Left lung (tissue), 4 donors: ENCODE measurements at regions not wholly inside any gene's neighbourhood (a gene's known extent, or its start where the extent isn't known, plus 50 kb on each side); places are given as distances from the start of the nearest gene placed in this dataset.

Source experiments
- ATAC-seq: fragments of 200-7000 bp; cut with Tn5 transposase; one replicate; pipeline ENCODE4 v1.9.1; 2020; ENCODE audit warnings: moderate library complexity
- DNase-seq, 4 donors: peaks; one replicate each; pipeline ENCODE4 v3.0.0-alpha.2; 2013 to 2020
- H3K27ac ChIP-seq, 2 donors: fragments of 200-600 bp; sonication (generic) in 1 of 2; one replicate each; pipeline versions ENCODE4 v1.5.0 to v1.8.0; 2020 to 2021
- H3K27me3 ChIP-seq, 2 donors: fragments of 200-600 bp; sonication (generic) in 1 of 2; one replicate each; pipeline versions ENCODE4 v1.5.0 to v1.8.0; 2020 to 2021
- H3K36me3 ChIP-seq, 2 donors: fragments of 200-600 bp; sonication (generic) in 1 of 2; one replicate each; pipeline versions ENCODE4 v1.5.0 to v1.8.0; 2020 to 2021
- H3K4me1 ChIP-seq, 2 donors: fragments of 200-600 bp; one replicate each; pipeline ENCODE4 v1.8.0; 2021
- H3K4me3 ChIP-seq, 2 donors: fragments of 200-600 bp; sonication (generic) in 1 of 2; one replicate each; pipeline versions ENCODE4 v1.5.0 to v1.8.0; 2020 to 2021; ENCODE audit warnings: mild to moderate bottlenecking in 1 of 2
- H3K9me3 ChIP-seq, 2 donors: fragments of 200-600 bp; sonication (generic) in 1 of 2; one replicate each; pipeline versions ENCODE4 v1.5.0 to v1.8.0; 2020 to 2021
- CTCF ChIP-seq, 2 donors: fragments of 200-600 bp; sonication (generic) in 1 of 2; IDR thresholded peaks; one replicate each; pipeline versions ENCODE4 v1.5.0 to v1.8.0; 2021; ENCODE audit warnings: antibody characterized with exemption in 2 of 2
- intact Hi-C, 2 donors: fragments of 100-400 bp; cut with DNase I; formaldehyde crosslinking; loops; one replicate each; pipeline versions ENCODE4 v1.11.2 to v1.14.2; 2022
- donor health status: DM: no; HTN: yes; CAD: no.
- donor health status: DM: no; HTN: no; CAD: no.

GRCh38 chr4:30922625-30923024 is 202.5 kb downstream of the PCDH7 start:
- intact Hi-C loops, result no loop called here
- H3K9me3 ChIP-seq, result no peaks in the 10 kb centered on the region

GRCh38 chr4:30924495-30924894 is 204.3 kb downstream of the PCDH7 start:
- H3K27ac ChIP-seq, result no peak overlapping the region
- no peak overlapping the region for H3K4me3 ChIP-seq
- intact Hi-C loops, result no loop called here
- no peaks in the 10 kb centered on the region for H3K36me3 ChIP-seq
- ATAC-seq (no peak), DNase-seq (no peak)
- no peak for TF ChIP-seq CTCF (IDR thresholded peaks at IDR 0.05)
- H3K4me1 ChIP-seq, result no peaks in the 10 kb centered on the region
- H3K27me3 ChIP-seq, result no peaks in the 10 kb centered on the region
- H3K9me3 ChIP-seq, result no peaks in the 10 kb centered on the region

More at GRCh38 chr4:30922625-30923024, 202.5 kb downstream of the PCDH7 start:
- Histone ChIP-seq H3K4me3 (no peak overlapping the region), H3K36me3 (no peaks in the 10 kb centered on the region), H3K4me1 (no peaks in the 10 kb centered on the region), H3K27me3 (no peaks in the 10 kb centered on the region), H3K27ac (no peak overlapping the region)
- ATAC-seq (no peak), DNase-seq (no peak)
- TF ChIP-seq CTCF (IDR thresholded peaks at IDR 0.05), result no peak

GRCh38 chr4:30929649-30930048 is 209.5 kb downstream of the PCDH7 start:
- Histone ChIP-seq H3K27me3 (no peaks in the 10 kb centered on the region), H3K27ac (no peak overlapping the region), H3K4me3 (no peak overlapping the region), H3K4me1 (no peaks in the 10 kb centered on the region), H3K36me3 (no peaks in the 10 kb centered on the region), H3K9me3 (no peaks in the 10 kb centered on the region)
- no peak for TF ChIP-seq CTCF (IDR thresholded peaks at IDR 0.05)
- DNase-seq, result no peak
- intact Hi-C loops, result no loop called here
- ATAC-seq, result no peak

GRCh38 chr4:30930276-30930675 is 210.1 kb downstream of the PCDH7 start:
- intact Hi-C loops, result no loop called here
- TF ChIP-seq CTCF (IDR thresholded peaks at IDR 0.05), result no peak
- H3K4me3 ChIP-seq, result no peak overlapping the region
- H3K36me3 ChIP-seq, result no peaks in the 10 kb centered on the region
- no peak for DNase-seq
- no peaks in the 10 kb centered on the region for H3K27me3 ChIP-seq
- H3K4me1 ChIP-seq, result no peaks in the 10 kb centered on the region
- no peaks in the 10 kb centered on the region for H3K9me3 ChIP-seq
- no peak overlapping the region for H3K27ac ChIP-seq
- no peak for ATAC-seq

- H3K9me3 ChIP-seq, result no peaks in the 10 kb centered on the region
- H3K4me3 ChIP-seq, result no peak overlapping the region
- no peaks in the 10 kb centered on the region for H3K4me1 ChIP-seq
- TF ChIP-seq CTCF (IDR thresholded peaks at IDR 0.05), result no peak
- DNase-seq (no peak), ATAC-seq (no peak)
- intact Hi-C loops, result no loop called here
- no peaks in the 10 kb centered on the region for H3K27me3 ChIP-seq
- no peaks in the 10 kb centered on the region for H3K36me3 ChIP-seq
- H3K27ac ChIP-seq, result no peak overlapping the region
Observed at GRCh38 chr4:30932581-30932980, 212.4 kb downstream of the PCDH7 start.
